ENCODE measurements at regions not wholly inside any gene's neighbourhood (a gene's known extent, or its start where the extent isn't known, plus 50 kb on each side); places are given as distances from the start of the nearest gene placed in this dataset.
"Not testable (repeated sequence)": the region's sequence is repeated elsewhere in the genome, so short reads cannot be mapped to it uniquely, and the experiment has no call there.

GRCh38 chr11:97078443-97078842, 688.6 kb downstream of the JRKL start:
- 70% methylated on average over 2 of the region's 2 CpGs for WGBS
- no peaks in the 10 kb centered on the region for H3K27me3 ChIP-seq (ENCODE audit: control insufficient read depth in 2 of 2, insufficient read depth in 1 of 2, low read length in 1 of 2)
- no peak overlapping the region for H3K4me3 ChIP-seq (ENCODE audit: low read length in 2 of 2)
- no peak overlapping the region for H3K27ac ChIP-seq (ENCODE audit: low read depth in 1 of 2, low read length in 1 of 2)
- no peaks in the 10 kb centered on the region for H3K4me1 ChIP-seq (ENCODE audit: control insufficient read depth in 2 of 2, insufficient read depth in 2 of 2, low read length in 2 of 2)
- no peak for DNase-seq (ENCODE audit: low read depth in 6 of 9, low spot score in 9 of 9)
- no peaks in the 10 kb centered on the region for H3K36me3 ChIP-seq (ENCODE audit: control insufficient read depth in 2 of 2, insufficient read depth in 2 of 2, low read length in 1 of 2)
- peaks cover 0 to 9% of the 10 kb centered on the region in 2 donors for H3K9me3 ChIP-seq (ENCODE audit: control insufficient read depth in 2 of 2, insufficient read depth in 1 of 2, low read length in 1 of 2)

- Histone ChIP-seq H3K27ac (ENCODE audit: low read depth in 1 of 2, low read length in 1 of 2) (no peak overlapping the region), H3K4me3 (ENCODE audit: low read length in 2 of 2) (no peak overlapping the region), H3K4me1 (ENCODE audit: control insufficient read depth in 2 of 2, insufficient read depth in 2 of 2, low read length in 2 of 2) (no peaks in the 10 kb centered on the region), H3K9me3 (ENCODE audit: control insufficient read depth in 2 of 2, insufficient read depth in 1 of 2, low read length in 1 of 2) (peaks cover 0 to 3% of the 10 kb centered on the region in 2 donors), H3K36me3 (ENCODE audit: control insufficient read depth in 2 of 2, insufficient read depth in 2 of 2, low read length in 1 of 2) (no peaks in the 10 kb centered on the region), H3K27me3 (ENCODE audit: control insufficient read depth in 2 of 2, insufficient read depth in 1 of 2, low read length in 1 of 2) (no peaks in the 10 kb centered on the region)
- no peak for DNase-seq (ENCODE audit: low read depth in 6 of 9, low spot score in 9 of 9)
Observed at GRCh38 chr11:97079244-97079643, 689.4 kb downstream of the JRKL start.

- no peaks in the 10 kb centered on the region for H3K27me3 ChIP-seq (ENCODE audit: control insufficient read depth in 2 of 2, insufficient read depth in 1 of 2, low read length in 1 of 2)
- no peak overlapping the region for H3K27ac ChIP-seq (ENCODE audit: low read depth in 1 of 2, low read length in 1 of 2)
- H3K4me3 ChIP-seq (ENCODE audit: low read length in 2 of 2) = no peak overlapping the region
- 84% methylated on average over 2 of the region's 2 CpGs for WGBS
- no peak for DNase-seq (ENCODE audit: low read depth in 6 of 9, low spot score in 9 of 9)
- H3K4me1 ChIP-seq (ENCODE audit: control insufficient read depth in 2 of 2, insufficient read depth in 2 of 2, low read length in 2 of 2) = no peaks in the 10 kb centered on the region
- H3K36me3 ChIP-seq (ENCODE audit: control insufficient read depth in 2 of 2, insufficient read depth in 2 of 2, low read length in 1 of 2) = no peaks in the 10 kb centered on the region
- no peaks in the 10 kb centered on the region for H3K9me3 ChIP-seq (ENCODE audit: control insufficient read depth in 2 of 2, insufficient read depth in 1 of 2, low read length in 1 of 2)
Observed at GRCh38 chr11:97087419-97087818, 697.6 kb downstream of the JRKL start.

- no peak for DNase-seq (ENCODE audit: low read depth in 6 of 9, low spot score in 9 of 9)
- WGBS = 82% methylated on average over 1 of the region's 1 CpG
- H3K36me3 ChIP-seq (ENCODE audit: control insufficient read depth in 2 of 2, insufficient read depth in 2 of 2, low read length in 1 of 2) = no peaks in the 10 kb centered on the region
Observed at GRCh38 chr11:97092823-97093222, 703.0 kb downstream of the JRKL start.

GRCh38 chr11:97102180-97102579, 712.4 kb downstream of the JRKL start:
- H3K4me3 ChIP-seq (ENCODE audit: low read length in 2 of 2); H3K27me3 ChIP-seq (ENCODE audit: control insufficient read depth in 2 of 2, insufficient read depth in 1 of 2, low read length in 1 of 2); DNase-seq (ENCODE audit: low read depth in 6 of 9, low spot score in 9 of 9); H3K27ac ChIP-seq (ENCODE audit: low read depth in 1 of 2, low read length in 1 of 2); H3K4me1 ChIP-seq (ENCODE audit: control insufficient read depth in 2 of 2, insufficient read depth in 2 of 2, low read length in 2 of 2); H3K9me3 ChIP-seq (ENCODE audit: control insufficient read depth in 2 of 2, insufficient read depth in 1 of 2, low read length in 1 of 2); H3K36me3 ChIP-seq (ENCODE audit: control insufficient read depth in 2 of 2, insufficient read depth in 2 of 2, low read length in 1 of 2): not testable (repeated sequence)
- 96% methylated on average over 2 of the region's 3 CpGs for WGBS

More at GRCh38 chr11:97092823-97093222, 703.0 kb downstream of the JRKL start:
- Histone ChIP-seq H3K27me3 (ENCODE audit: control insufficient read depth in 2 of 2, insufficient read depth in 1 of 2, low read length in 1 of 2) (no peaks in the 10 kb centered on the region), H3K9me3 (ENCODE audit: control insufficient read depth in 2 of 2, insufficient read depth in 1 of 2, low read length in 1 of 2) (peaks cover 0 to 2% of the 10 kb centered on the region in 2 donors), H3K27ac (ENCODE audit: low read depth in 1 of 2, low read length in 1 of 2) (no peak overlapping the region), H3K4me1 (ENCODE audit: control insufficient read depth in 2 of 2, insufficient read depth in 2 of 2, low read length in 2 of 2) (no peaks in the 10 kb centered on the region), H3K4me3 (ENCODE audit: low read length in 2 of 2) (no peak overlapping the region)

GRCh38 chr11:97107604-97108003, 717.8 kb downstream of the JRKL start:
- Histone ChIP-seq H3K4me3 (ENCODE audit: low read length in 2 of 2) (no peak overlapping the region), H3K9me3 (ENCODE audit: control insufficient read depth in 2 of 2, insufficient read depth in 1 of 2, low read length in 1 of 2) (no peaks in the 10 kb centered on the region), H3K27me3 (ENCODE audit: control insufficient read depth in 2 of 2, insufficient read depth in 1 of 2, low read length in 1 of 2) (no peaks in the 10 kb centered on the region), H3K27ac (ENCODE audit: low read depth in 1 of 2, low read length in 1 of 2) (no peak overlapping the region), H3K36me3 (ENCODE audit: control insufficient read depth in 2 of 2, insufficient read depth in 2 of 2, low read length in 1 of 2) (no peaks in the 10 kb centered on the region), H3K4me1 (ENCODE audit: control insufficient read depth in 2 of 2, insufficient read depth in 2 of 2, low read length in 2 of 2) (no peaks in the 10 kb centered on the region)
- no peak for DNase-seq (ENCODE audit: low read depth in 6 of 9, low spot score in 9 of 9)

- 91% methylated on average over 1 of the region's 1 CpG for WGBS
- Histone ChIP-seq H3K4me1 (ENCODE audit: control insufficient read depth in 2 of 2, insufficient read depth in 2 of 2, low read length in 2 of 2) (no peaks in the 10 kb centered on the region), H3K27ac (ENCODE audit: low read depth in 1 of 2, low read length in 1 of 2) (no peak overlapping the region), H3K36me3 (ENCODE audit: control insufficient read depth in 2 of 2, insufficient read depth in 2 of 2, low read length in 1 of 2) (no peaks in the 10 kb centered on the region), H3K4me3 (ENCODE audit: low read length in 2 of 2) (no peak overlapping the region), H3K27me3 (ENCODE audit: control insufficient read depth in 2 of 2, insufficient read depth in 1 of 2, low read length in 1 of 2) (no peaks in the 10 kb centered on the region), H3K9me3 (ENCODE audit: control insufficient read depth in 2 of 2, insufficient read depth in 1 of 2, low read length in 1 of 2) (no peaks in the 10 kb centered on the region)
- DNase-seq (ENCODE audit: low read depth in 6 of 9, low spot score in 9 of 9) = no peak
Observed at GRCh38 chr11:97109078-97109477, 719.3 kb downstream of the JRKL start.

- Histone ChIP-seq H3K27me3 (ENCODE audit: control insufficient read depth in 2 of 2, insufficient read depth in 1 of 2, low read length in 1 of 2) (no peaks in the 10 kb centered on the region), H3K4me3 (ENCODE audit: low read length in 2 of 2) (no peak overlapping the region), H3K9me3 (ENCODE audit: control insufficient read depth in 2 of 2, insufficient read depth in 1 of 2, low read length in 1 of 2) (no peaks in the 10 kb centered on the region), H3K27ac (ENCODE audit: low read depth in 1 of 2, low read length in 1 of 2) (no peak overlapping the region), H3K4me1 (ENCODE audit: control insufficient read depth in 2 of 2, insufficient read depth in 2 of 2, low read length in 2 of 2) (no peaks in the 10 kb centered on the region), H3K36me3 (ENCODE audit: control insufficient read depth in 2 of 2, insufficient read depth in 2 of 2, low read length in 1 of 2) (no peaks in the 10 kb centered on the region)
- DNase-seq (ENCODE audit: low read depth in 6 of 9, low spot score in 9 of 9) = no peak
- WGBS = 80% methylated on average over 4 of the region's 4 CpGs
Observed at GRCh38 chr11:97110376-97110775, 720.6 kb downstream of the JRKL start.

- Histone ChIP-seq H3K27ac (ENCODE audit: low read depth in 1 of 2, low read length in 1 of 2) (no peak overlapping the region), H3K27me3 (ENCODE audit: control insufficient read depth in 2 of 2, insufficient read depth in 1 of 2, low read length in 1 of 2) (no peaks in the 10 kb centered on the region), H3K36me3 (ENCODE audit: control insufficient read depth in 2 of 2, insufficient read depth in 2 of 2, low read length in 1 of 2) (no peaks in the 10 kb centered on the region), H3K9me3 (ENCODE audit: control insufficient read depth in 2 of 2, insufficient read depth in 1 of 2, low read length in 1 of 2) (no peaks in the 10 kb centered on the region), H3K4me1 (ENCODE audit: control insufficient read depth in 2 of 2, insufficient read depth in 2 of 2, low read length in 2 of 2) (no peaks in the 10 kb centered on the region), H3K4me3 (ENCODE audit: low read length in 2 of 2) (no peak overlapping the region)
- DNase-seq (ENCODE audit: low read depth in 6 of 9, low spot score in 9 of 9) = no peak
- 96% methylated on average over 11 of the region's 11 CpGs for WGBS
Observed at GRCh38 chr11:97111559-97111958, 721.7 kb downstream of the JRKL start.

- H3K27ac ChIP-seq (ENCODE audit: low read depth in 1 of 2, low read length in 1 of 2) = no peak overlapping the region
- H3K4me1 ChIP-seq (ENCODE audit: control insufficient read depth in 2 of 2, insufficient read depth in 2 of 2, low read length in 2 of 2) = no peaks in the 10 kb centered on the region
- H3K36me3 ChIP-seq (ENCODE audit: control insufficient read depth in 2 of 2, insufficient read depth in 2 of 2, low read length in 1 of 2) = no peaks in the 10 kb centered on the region
- DNase-seq (ENCODE audit: low read depth in 6 of 9, low spot score in 9 of 9) = no peak
- H3K27me3 ChIP-seq (ENCODE audit: control insufficient read depth in 2 of 2, insufficient read depth in 1 of 2, low read length in 1 of 2) = no peaks in the 10 kb centered on the region
- 87% methylated on average over 2 of the region's 2 CpGs for WGBS
- no peak overlapping the region for H3K4me3 ChIP-seq (ENCODE audit: low read length in 2 of 2)
- H3K9me3 ChIP-seq (ENCODE audit: control insufficient read depth in 2 of 2, insufficient read depth in 1 of 2, low read length in 1 of 2) = no peaks in the 10 kb centered on the region
Observed at GRCh38 chr11:97118614-97119200, 728.9 kb downstream of the JRKL start.
